ENCODE measurements at regions not wholly inside any gene's neighbourhood (a gene's known extent, or its start where the extent isn't known, plus 50 kb on each side); places are given as distances from the start of the nearest gene placed in this dataset.
"Not testable (repeated sequence)": the region's sequence is repeated elsewhere in the genome, so short reads cannot be mapped to it uniquely, and the experiment has no call there.

GRCh38 chr11:47928426-47928825 is 51.9 kb upstream of the PTPRJ start:
- DNase-seq (ENCODE audit: low spot score): peak; percentile 62

- DNase-seq (ENCODE audit: low spot score): no peak
These were observed 56.1 kb upstream of the PTPRJ start for GRCh38 chr11:47924184-47924691.

GRCh38 chr11:47923667-47924066 is 56.7 kb upstream of the PTPRJ start:
- DNase-seq (ENCODE audit: low spot score): no peak

GRCh38 chr11:47921080-47921555 is 59.2 kb upstream of the PTPRJ start:
- not testable (repeated sequence) for DNase-seq (ENCODE audit: low spot score)

- no peak for DNase-seq (ENCODE audit: low spot score)
These were observed 61.4 kb upstream of the PTPRJ start for GRCh38 chr11:47918882-47919495.

GRCh38 chr11:47918370-47918690 is 62.0 kb upstream of the PTPRJ start:
- DNase-seq (ENCODE audit: low spot score): no peak

GRCh38 chr11:47917599-47918369 is 62.6 kb upstream of the PTPRJ start:
- DNase-seq (ENCODE audit: low spot score): peak; percentile 57

- no peak for DNase-seq (ENCODE audit: low spot score)
These were observed 64.0 kb upstream of the PTPRJ start for GRCh38 chr11:47916361-47916841.

- DNase-seq (ENCODE audit: low spot score): no peak
These were observed 64.6 kb upstream of the PTPRJ start for GRCh38 chr11:47915783-47916182.

GRCh38 chr11:47915374-47915773 is 65.0 kb upstream of the PTPRJ start:
- DNase-seq (ENCODE audit: low spot score): no peak

- no peak for DNase-seq (ENCODE audit: low spot score)
These were observed 65.6 kb upstream of the PTPRJ start for GRCh38 chr11:47914743-47915142.

- DNase-seq (ENCODE audit: low spot score): no peak
These were observed 65.5 kb upstream of the NUP160 start for GRCh38 chr11:47913529-47914244.

GRCh38 chr11:47912843-47913437 is 64.8 kb upstream of the NUP160 start:
- DNase-seq (ENCODE audit: low spot score): no peak

- no peak for DNase-seq (ENCODE audit: low spot score)
These were observed 63.0 kb upstream of the NUP160 start for GRCh38 chr11:47911149-47911548.

- DNase-seq (ENCODE audit: low spot score): no peak
These were observed 60.0 kb upstream of the NUP160 start for GRCh38 chr11:47908198-47908597.

- no peak for DNase-seq (ENCODE audit: low spot score)
These were observed 59.3 kb upstream of the NUP160 start for GRCh38 chr11:47907499-47907898.

- DNase-seq (ENCODE audit: low spot score): no peak
These were observed 57.9 kb upstream of the NUP160 start for GRCh38 chr11:47906066-47906465.

- no peak for DNase-seq (ENCODE audit: low spot score)
These were observed 57.4 kb upstream of the NUP160 start for GRCh38 chr11:47905358-47906059.

GRCh38 chr11:47904808-47905207 is 56.7 kb upstream of the NUP160 start:
- DNase-seq (ENCODE audit: low spot score): no peak

- no peak for DNase-seq (ENCODE audit: low spot score)
These were observed 55.9 kb upstream of the NUP160 start for GRCh38 chr11:47904048-47904447.

GRCh38 chr11:47899801-47900200 is 51.7 kb upstream of the NUP160 start:
- no peak for DNase-seq (ENCODE audit: low spot score)

Measured in pons (tissue), 1 donor.